Caco-2 (cell line): ENCODE measurements at regions not wholly inside any gene's neighbourhood (a gene's known extent, or its start where the extent isn't known, plus 50 kb on each side); places are given as distances from the start of the nearest gene placed in this dataset.

ENCODE experiments used
- BruUV-seq: library from RNA; stranded (reverse); fragments of 400-500 nt; replicated peaks from 2 replicates; lab custom pipeline; 2021; lab: Mats Ljungman, UMichigan
- CTCF ChIA-PET: fragments of 300-600 bp; sonication (Branson Sonifier 250); formaldehyde crosslinking; loops from one replicate; lab custom pipeline; 2022; ENCODE audit warnings: antibody characterized with exemption; lab: Charles Lee
- POLR2A ChIA-PET: fragments of 300-600 bp; sonication (Branson Sonifier 250); formaldehyde crosslinking; loops from one replicate; lab custom pipeline; 2022; ENCODE audit warnings: antibody characterized with exemption; lab: Charles Lee
- DNase-seq, 2 experiments: peaks; one replicate each; pipeline versions ENCODE4 v3.0.0 to v3.0.0-alpha.2; 2020 to 2022
- H3K27me3 ChIP-seq: replicated peaks from 2 replicates; pipeline ENCODE4 v1.6.0; 2011; ENCODE audit warnings: low read length; ENCODE audit not compliant: control insufficient read depth, insufficient read depth
- H3K36me3 ChIP-seq: 2 replicates; pipeline ENCODE4 v1.5.1; 2011; ENCODE audit warnings: low read length; ENCODE audit not compliant: control insufficient read depth, insufficient read depth
- H3K4me1 ChIP-seq: fragments of 250-450 bp; sonication (Bioruptor Pico); 2 replicates; pipeline ENCODE4 v1.5.1; 2020; ENCODE audit warnings: mild to moderate bottlenecking
- H3K4me3 ChIP-seq: 2 replicates; pipeline ENCODE4 v1.5.1; 2011; ENCODE audit warnings: low read depth, mild to moderate bottlenecking, control low read depth, low read length
- H3K9me3 ChIP-seq: fragments of 250-450 bp; sonication (Bioruptor Pico); 2 replicates; pipeline ENCODE4 v1.5.1; 2020; ENCODE audit warnings: mild to moderate bottlenecking, moderate library complexity
- H3K27ac Mint-ChIP-seq: one replicate; pipeline ENCODE4 v1.8.0; 2022; ENCODE audit warnings: mixed read lengths; ENCODE audit not compliant: unreplicated experiment
- H3K27me3 Mint-ChIP-seq: one replicate; pipeline ENCODE4 v1.8.0; 2022; ENCODE audit warnings: mixed read lengths; ENCODE audit not compliant: insufficient read depth, unreplicated experiment
- H3K36me3 Mint-ChIP-seq: one replicate; pipeline ENCODE4 v1.8.0; 2022; ENCODE audit warnings: mild to moderate bottlenecking, mixed read lengths; ENCODE audit not compliant: insufficient read depth, unreplicated experiment
- H3K4me1 Mint-ChIP-seq: one replicate; pipeline ENCODE4 v1.8.0; 2022; ENCODE audit warnings: low read depth, mixed read lengths; ENCODE audit not compliant: unreplicated experiment
- H3K4me3 Mint-ChIP-seq: one replicate; pipeline ENCODE4 v1.8.0; 2022; ENCODE audit warnings: mild to moderate bottlenecking, moderate library complexity, mixed read lengths; ENCODE audit not compliant: unreplicated experiment
- H3K9me3 Mint-ChIP-seq: one replicate; pipeline ENCODE4 v1.8.0; 2022; ENCODE audit warnings: mixed read lengths; ENCODE audit not compliant: unreplicated experiment
- CTCF ChIP-seq, 2 experiments: fragments of 200-600 bp in 1 of 2; IDR thresholded peaks; 1 replicate in 1 of 2; 2 replicates in 1 of 2; pipeline versions ENCODE4 v1.5.1 to v1.8.0; 2011 to 2022; ENCODE audit warnings: antibody characterized with exemption in 1 of 2, control low read depth in 1 of 2, inconsistent platforms in 1 of 2, low read depth in 1 of 2, low read length in 1 of 2, mild to moderate bottlenecking in 1 of 2, moderate library complexity in 1 of 2; ENCODE audit not compliant: insufficient read depth in 1 of 2, severe bottlenecking in 1 of 2, unreplicated experiment in 1 of 2
- intact Hi-C: fragments of 100-400 bp; cut with micrococcal nuclease; formaldehyde crosslinking; loops from one replicate; pipeline ENCODE4 v1.10.0; 2022; ENCODE audit not compliant: unreplicated experiment

DNA sequence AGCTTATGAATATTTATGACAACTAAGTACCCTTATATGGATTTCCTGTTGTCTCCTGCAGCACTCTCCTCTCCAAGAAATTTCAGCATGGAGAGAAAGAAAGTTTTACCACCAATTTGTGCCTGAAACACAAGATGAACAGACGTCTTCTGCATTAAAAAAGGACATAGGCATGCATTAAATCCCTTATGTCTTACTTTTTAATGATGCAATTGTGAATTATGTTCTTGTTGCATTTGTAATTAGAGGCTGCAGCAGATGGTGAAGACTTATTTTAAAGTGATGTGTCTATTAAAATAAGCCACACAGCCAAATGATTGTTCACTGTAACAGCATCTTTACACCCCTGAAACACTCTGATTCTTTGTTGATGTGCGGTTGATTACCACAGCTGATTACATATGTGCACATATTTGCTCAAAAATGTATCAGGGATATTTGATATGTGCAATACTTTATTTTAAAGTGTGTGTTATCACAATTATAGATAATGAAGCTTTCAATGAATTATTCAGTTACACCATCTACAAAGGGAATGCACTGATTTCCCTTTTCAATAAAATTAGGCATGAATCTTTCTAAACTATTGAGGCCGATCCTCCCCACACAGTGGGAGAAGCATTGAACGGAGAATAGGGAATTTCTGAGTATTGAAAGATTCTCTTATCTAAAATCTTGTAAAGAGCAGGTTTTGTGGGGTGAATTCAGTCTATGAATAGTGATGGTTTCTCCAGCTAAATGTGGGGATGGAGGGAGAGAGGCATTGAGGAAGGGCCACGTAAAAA lies 585.1 kb downstream of the SLC4A3 start:
- H3K9me3 ChIP-seq: no peaks in the 10 kb centered on the region
- Mint-ChIP-seq H3K27ac (no peak overlapping the region), H3K9me3 (no peaks in the 10 kb centered on the region), H3K36me3 (no peaks in the 10 kb centered on the region), H3K4me3 (no peak overlapping the region), H3K4me1 (no peaks in the 10 kb centered on the region), H3K27me3 (peaks cover 17% of the 10 kb centered on the region)
- no peak for DNase-seq
- no TSS peak for BruUV-seq
- no peak overlapping the region for H3K4me3 ChIP-seq
- H3K36me3 ChIP-seq: no peaks in the 10 kb centered on the region
- POLR2A ChIA-PET: no interaction called here
- H3K27me3 ChIP-seq: no peaks in the 10 kb centered on the region
- CTCF ChIA-PET: no interaction called here
- H3K4me1 ChIP-seq: no peaks in the 10 kb centered on the region
- no peak for TF ChIP-seq CTCF (IDR thresholded peaks at IDR 0.05; ENCODE audit: insufficient read depth in 1 of 2, low read depth in 1 of 2, low read length in 1 of 2, severe bottlenecking in 1 of 2, unreplicated experiment in 1 of 2)
- intact Hi-C loops: loop anchor here (5.0 kb wide), 1 partner anchor 155 kb away; no protein-coding TSS in a partner anchor

DNA sequence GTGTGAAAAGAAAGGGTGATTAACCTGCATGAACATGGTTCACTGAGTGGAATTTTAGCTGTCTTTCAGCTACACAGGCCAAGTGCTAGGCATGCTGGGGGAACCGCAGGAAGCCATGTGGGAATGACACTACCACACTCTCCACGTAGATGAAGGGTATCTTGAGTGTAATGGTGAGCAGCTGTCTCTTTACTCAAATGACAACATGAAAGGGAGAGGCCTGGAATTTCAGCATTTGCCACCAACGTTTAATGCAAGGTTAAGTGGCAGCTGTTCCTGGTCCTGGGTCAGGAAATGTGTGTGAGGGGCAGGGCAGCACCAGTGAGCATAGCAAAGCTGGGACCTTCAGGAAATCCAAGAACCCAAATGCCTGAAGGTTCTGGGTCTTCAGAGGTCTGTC lies 588.4 kb downstream of the SLC4A3 start:
- peaks cover 13% of the 10 kb centered on the region for H3K27me3 Mint-ChIP-seq

GRCh38 chr2:220219371-220219770 lies 591.9 kb downstream of the SLC4A3 start:
- Mint-ChIP-seq H3K36me3 (no peaks in the 10 kb centered on the region), H3K9me3 (no peaks in the 10 kb centered on the region), H3K4me3 (no peak overlapping the region), H3K4me1 (no peaks in the 10 kb centered on the region), H3K27me3 (peaks cover 18% of the 10 kb centered on the region), H3K27ac (no peak overlapping the region)
- Histone ChIP-seq H3K4me1 (no peaks in the 10 kb centered on the region), H3K36me3 (no peaks in the 10 kb centered on the region), H3K4me3 (no peak overlapping the region), H3K9me3 (no peaks in the 10 kb centered on the region), H3K27me3 (no peaks in the 10 kb centered on the region; the same call in 1 of the 2 replicates)
- no peak for DNase-seq
- POLR2A ChIA-PET: no interaction called here
- intact Hi-C loops: no loop called here
- no TSS peak for BruUV-seq
- no peak for TF ChIP-seq CTCF (IDR thresholded peaks at IDR 0.05; ENCODE audit: insufficient read depth in 1 of 2, low read depth in 1 of 2, low read length in 1 of 2, severe bottlenecking in 1 of 2, unreplicated experiment in 1 of 2)
- CTCF ChIA-PET: no interaction called here

More for the DNA sequence above, 588.4 kb downstream of the SLC4A3 start:
- TF ChIP-seq CTCF (IDR thresholded peaks at IDR 0.05; ENCODE audit: insufficient read depth in 1 of 2, low read depth in 1 of 2, low read length in 1 of 2, severe bottlenecking in 1 of 2, unreplicated experiment in 1 of 2): no peak
- Mint-ChIP-seq H3K27ac (no peak overlapping the region), H3K4me1 (no peaks in the 10 kb centered on the region), H3K36me3 (no peaks in the 10 kb centered on the region), H3K9me3 (no peaks in the 10 kb centered on the region), H3K4me3 (no peak overlapping the region)
- H3K36me3 ChIP-seq: no peaks in the 10 kb centered on the region
- H3K4me1 ChIP-seq: no peaks in the 10 kb centered on the region
- intact Hi-C loops: no loop called here
- DNase-seq: no peak
- no peaks in the 10 kb centered on the region for H3K9me3 ChIP-seq
- no TSS peak for BruUV-seq
- no peak overlapping the region for H3K4me3 ChIP-seq
- CTCF ChIA-PET: no interaction called here
- POLR2A ChIA-PET: no interaction called here
- H3K27me3 ChIP-seq: no peaks in the 10 kb centered on the region; the same call in 1 of the 2 replicates
